ENCODE measurements at regions not wholly inside any gene's neighbourhood (a gene's known extent, or its start where the extent isn't known, plus 50 kb on each side); places are given as distances from the start of the nearest gene placed in this dataset.

GRCh38 chr7:113200281-113200680, 81.9 kb upstream of the SMIM30 start:
- TF ChIP-seq RCOR1 (IDR thresholded peaks at IDR 0.05; ENCODE audit: low read length), result no peak
- TF ChIP-seq, protein P1, sequence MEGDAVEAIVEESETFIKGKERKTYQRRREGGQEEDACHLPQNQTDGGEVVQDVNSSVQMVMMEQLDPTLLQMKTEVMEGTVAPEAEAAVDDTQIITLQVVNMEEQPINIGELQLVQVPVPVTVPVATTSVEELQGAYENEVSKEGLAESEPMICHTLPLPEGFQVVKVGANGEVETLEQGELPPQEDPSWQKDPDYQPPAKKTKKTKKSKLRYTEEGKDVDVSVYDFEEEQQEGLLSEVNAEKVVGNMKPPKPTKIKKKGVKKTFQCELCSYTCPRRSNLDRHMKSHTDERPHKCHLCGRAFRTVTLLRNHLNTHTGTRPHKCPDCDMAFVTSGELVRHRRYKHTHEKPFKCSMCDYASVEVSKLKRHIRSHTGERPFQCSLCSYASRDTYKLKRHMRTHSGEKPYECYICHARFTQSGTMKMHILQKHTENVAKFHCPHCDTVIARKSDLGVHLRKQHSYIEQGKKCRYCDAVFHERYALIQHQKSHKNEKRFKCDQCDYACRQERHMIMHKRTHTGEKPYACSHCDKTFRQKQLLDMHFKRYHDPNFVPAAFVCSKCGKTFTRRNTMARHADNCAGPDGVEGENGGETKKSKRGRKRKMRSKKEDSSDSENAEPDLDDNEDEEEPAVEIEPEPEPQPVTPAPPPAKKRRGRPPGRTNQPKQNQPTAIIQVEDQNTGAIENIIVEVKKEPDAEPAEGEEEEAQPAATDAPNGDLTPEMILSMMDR (IDR thresholded peaks at IDR 0.05), result no peak
